HEK293 (cell line): ENCODE measurements at regions not wholly inside any gene's neighbourhood (a gene's known extent, or its start where the extent isn't known, plus 50 kb on each side); places are given as distances from the start of the nearest gene placed in this dataset.
A peak's percentile ranks its signal among the peaks of the same experiment; 100 is the strongest.

Experiments
- CTCF ChIA-PET: fragments of 350-600 bp; formaldehyde crosslinking; extraction: SDS; loops from one replicate; lab custom pipeline; 2021; ENCODE audit warnings: antibody characterized with exemption; lab: Yijun Ruan, JAX
- POLR2A ChIA-PET: fragments of 300-600 bp; formaldehyde crosslinking; extraction: SDS; loops from one replicate; lab custom pipeline; 2020; ENCODE audit warnings: antibody characterized with exemption, inconsistent platforms; lab: Yijun Ruan, JAX
- H3K27ac ChIP-seq: fragments of 200-500 bp; sonication (Bioruptor generic); 2 replicates; pipeline ENCODE4 v1.5.1; 2014; ENCODE audit warnings: low read depth, low read length, control low read depth, inconsistent platforms; ENCODE audit errors: extremely low read depth
- H3K36me3 ChIP-seq, 2 experiments: fragments of 200-500 bp in 1 of 2; sonication (Bioruptor generic) in 1 of 2; 1 replicate in 1 of 2; 2 replicates in 1 of 2; pipeline ENCODE4 v1.5.1; 2014 to 2017; ENCODE audit warnings: inconsistent platforms in 2 of 2, low read length in 2 of 2; ENCODE audit not compliant: control insufficient read depth in 2 of 2, insufficient read depth in 1 of 2
- H3K4me1 ChIP-seq: fragments of 200-500 bp; sonication (Bioruptor generic); 2 replicates; pipeline ENCODE4 v1.5.1; 2014; ENCODE audit warnings: mild to moderate bottlenecking, low read length, inconsistent platforms; ENCODE audit not compliant: control insufficient read depth, insufficient read depth
- H3K4me3 ChIP-seq: 2 replicates; pipeline ENCODE4 v1.5.1; 2011; ENCODE audit warnings: low read depth, mild to moderate bottlenecking, control low read depth, low read length, moderate library complexity
- H3K9me3 ChIP-seq: fragments of 200-500 bp; sonication (Bioruptor generic); 2 replicates; pipeline ENCODE4 v1.5.1; 2014; ENCODE audit warnings: low read depth, low read length, inconsistent platforms; ENCODE audit not compliant: control insufficient read depth, insufficient read depth
- IKZF3 ChIP-seq: fragments of 450-650 bp; IDR thresholded peaks from 2 replicates; pipeline ENCODE4 v1.5.0; 2018; ENCODE audit warnings: missing biosample characterization, mild to moderate bottlenecking, missing genetic modification characterization, moderate library complexity
- SALL2 ChIP-seq: fragments of 450-650 bp; formaldehyde crosslinking; IDR thresholded peaks from 2 replicates; pipeline ENCODE4 v1.5.0; 2017; ENCODE audit warnings: missing biosample characterization, mild to moderate bottlenecking, missing genetic modification characterization, borderline replicate concordance
- TCF7L2 ChIP-seq: IDR thresholded peaks from 2 replicates; pipeline ENCODE4 v1.6.1; 2011; ENCODE audit warnings: low read depth, mild to moderate bottlenecking, inconsistent platforms, low read length, moderate library complexity, borderline replicate concordance
- ZBTB7A ChIP-seq: fragments of 450-650 bp; formaldehyde crosslinking; IDR thresholded peaks from 2 replicates; pipeline ENCODE4 v1.5.1; 2016; ENCODE audit warnings: low read depth, missing biosample characterization, missing genetic modification characterization
- ZFP3 ChIP-seq: fragments of 450-650 bp; formaldehyde crosslinking; IDR thresholded peaks from 2 replicates; pipeline ENCODE4 v1.5.1; 2016; ENCODE audit warnings: low read depth, missing biosample characterization, missing genetic modification characterization
- ZNF146 ChIP-seq: fragments of 450-650 bp; formaldehyde crosslinking; IDR thresholded peaks from 2 replicates; pipeline ENCODE4 v1.5.1; 2016; ENCODE audit warnings: missing biosample characterization, missing genetic modification characterization
- ZNF157 ChIP-seq: fragments of 450-650 bp; formaldehyde crosslinking; IDR thresholded peaks from 2 replicates; pipeline ENCODE4 v1.5.1; 2016; ENCODE audit warnings: missing biosample characterization, missing genetic modification characterization
- ZNF37A ChIP-seq: fragments of 450-650 bp; IDR thresholded peaks from 2 replicates; pipeline ENCODE4 v1.5.1; 2018; ENCODE audit warnings: missing biosample characterization, missing genetic modification characterization
- ZNF391 ChIP-seq: fragments of 450-650 bp; formaldehyde crosslinking; IDR thresholded peaks from 2 replicates; pipeline ENCODE4 v1.5.1; 2016; ENCODE audit warnings: low read depth, missing biosample characterization, missing genetic modification characterization, borderline replicate concordance
- ZNF404 ChIP-seq: fragments of 450-650 bp; formaldehyde crosslinking; IDR thresholded peaks from 2 replicates; pipeline ENCODE4 v1.5.1; 2017; ENCODE audit warnings: missing biosample characterization, missing genetic modification characterization
- ZNF423 ChIP-seq: fragments of 450-650 bp; formaldehyde crosslinking; IDR thresholded peaks from 2 replicates; pipeline ENCODE4 v1.5.1; 2016; ENCODE audit warnings: missing biosample characterization, missing genetic modification characterization
- ZNF510 ChIP-seq: fragments of 450-650 bp; formaldehyde crosslinking; IDR thresholded peaks from 2 replicates; pipeline ENCODE4 v1.5.1; 2018; ENCODE audit warnings: mild to moderate bottlenecking, missing genetic modification characterization, missing biosample characterization; ENCODE audit not compliant: insufficient replicate concordance
- ZNF561 ChIP-seq: fragments of 450-650 bp; IDR thresholded peaks from 2 replicates; pipeline ENCODE4 v1.5.1; 2018; ENCODE audit warnings: missing biosample characterization, missing genetic modification characterization, borderline replicate concordance
- TF ChIP-seq, protein P1 (sequence below): fragments of 450-650 bp; formaldehyde crosslinking; IDR thresholded peaks from 2 replicates; pipeline ENCODE4 v1.5.1; 2017; ENCODE audit warnings: missing biosample characterization, mild to moderate bottlenecking, missing genetic modification characterization, moderate library complexity
- TF ChIP-seq, protein P2 (sequence below): fragments of 450-650 bp; formaldehyde crosslinking; IDR thresholded peaks from 2 replicates; pipeline ENCODE4 v1.5.1; 2016; ENCODE audit warnings: missing biosample characterization, missing genetic modification characterization, borderline replicate concordance
- TF ChIP-seq, protein P3 (sequence below): fragments of 450-650 bp; formaldehyde crosslinking; IDR thresholded peaks from 2 replicates; pipeline ENCODE4 v1.5.1; 2016; ENCODE audit warnings: missing biosample characterization, missing genetic modification characterization
- TF ChIP-seq, protein P4 (sequence below): fragments of 450-650 bp; formaldehyde crosslinking; IDR thresholded peaks from 2 replicates; pipeline ENCODE4 v1.5.1; 2016; ENCODE audit warnings: missing biosample characterization, missing genetic modification characterization
- TF ChIP-seq, protein P5 (sequence below): fragments of 450-650 bp; formaldehyde crosslinking; IDR thresholded peaks from 2 replicates; pipeline ENCODE4 v1.5.1; 2017; ENCODE audit warnings: missing biosample characterization, missing genetic modification characterization

DNA sequence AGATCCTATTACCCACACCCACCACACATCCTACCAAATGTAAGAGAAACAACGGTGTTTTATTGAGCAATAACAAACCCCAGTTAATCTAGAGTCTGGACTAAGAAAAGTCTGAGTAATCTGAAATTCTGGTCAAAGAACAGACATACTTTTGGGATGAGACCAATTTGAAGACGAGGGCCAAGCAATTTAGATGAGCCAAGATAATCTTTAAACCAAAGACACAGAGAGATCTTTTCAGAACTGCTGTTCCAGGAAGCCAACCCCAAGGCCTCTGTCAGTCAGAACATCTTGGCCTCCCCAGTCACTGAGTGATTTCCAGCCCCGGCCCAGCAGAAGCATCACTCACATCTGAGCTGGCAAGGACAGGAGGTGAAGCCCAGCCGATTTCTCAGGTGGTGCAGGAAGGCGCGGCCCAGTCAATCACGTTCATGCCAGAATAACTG lies 118.5 kb upstream of the SYNDIG1 start:
- POLR2A ChIA-PET, result no interaction called here
- H3K4me3 ChIP-seq, result no peak overlapping the region
- no peak overlapping the region for H3K27ac ChIP-seq
- 0 out of 2 replicates have a peak, but pooled peaks cover 2% of the 10 kb centered on the region for H3K4me1 ChIP-seq
- H3K36me3 ChIP-seq, result no peaks in the 10 kb centered on the region
- CTCF ChIA-PET, result no interaction called here
- no peaks in the 10 kb centered on the region for H3K9me3 ChIP-seq
- TF ChIP-seq, protein P1, sequence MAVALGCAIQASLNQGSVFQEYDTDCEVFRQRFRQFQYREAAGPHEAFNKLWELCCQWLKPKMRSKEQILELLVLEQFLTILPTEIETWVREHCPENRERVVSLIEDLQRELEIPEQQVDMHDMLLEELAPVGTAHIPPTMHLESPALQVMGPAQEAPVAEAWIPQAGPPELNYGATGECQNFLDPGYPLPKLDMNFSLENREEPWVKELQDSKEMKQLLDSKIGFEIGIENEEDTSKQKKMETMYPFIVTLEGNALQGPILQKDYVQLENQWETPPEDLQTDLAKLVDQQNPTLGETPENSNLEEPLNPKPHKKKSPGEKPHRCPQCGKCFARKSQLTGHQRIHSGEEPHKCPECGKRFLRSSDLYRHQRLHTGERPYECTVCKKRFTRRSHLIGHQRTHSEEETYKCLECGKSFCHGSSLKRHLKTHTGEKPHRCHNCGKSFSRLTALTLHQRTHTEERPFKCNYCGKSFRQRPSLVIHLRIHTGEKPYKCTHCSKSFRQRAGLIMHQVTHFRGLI (tag by site-specific recombination), result 0 out of 2 replicates have a peak, but pooled peaks have one; percentile 22
- TF ChIP-seq, protein P2, sequence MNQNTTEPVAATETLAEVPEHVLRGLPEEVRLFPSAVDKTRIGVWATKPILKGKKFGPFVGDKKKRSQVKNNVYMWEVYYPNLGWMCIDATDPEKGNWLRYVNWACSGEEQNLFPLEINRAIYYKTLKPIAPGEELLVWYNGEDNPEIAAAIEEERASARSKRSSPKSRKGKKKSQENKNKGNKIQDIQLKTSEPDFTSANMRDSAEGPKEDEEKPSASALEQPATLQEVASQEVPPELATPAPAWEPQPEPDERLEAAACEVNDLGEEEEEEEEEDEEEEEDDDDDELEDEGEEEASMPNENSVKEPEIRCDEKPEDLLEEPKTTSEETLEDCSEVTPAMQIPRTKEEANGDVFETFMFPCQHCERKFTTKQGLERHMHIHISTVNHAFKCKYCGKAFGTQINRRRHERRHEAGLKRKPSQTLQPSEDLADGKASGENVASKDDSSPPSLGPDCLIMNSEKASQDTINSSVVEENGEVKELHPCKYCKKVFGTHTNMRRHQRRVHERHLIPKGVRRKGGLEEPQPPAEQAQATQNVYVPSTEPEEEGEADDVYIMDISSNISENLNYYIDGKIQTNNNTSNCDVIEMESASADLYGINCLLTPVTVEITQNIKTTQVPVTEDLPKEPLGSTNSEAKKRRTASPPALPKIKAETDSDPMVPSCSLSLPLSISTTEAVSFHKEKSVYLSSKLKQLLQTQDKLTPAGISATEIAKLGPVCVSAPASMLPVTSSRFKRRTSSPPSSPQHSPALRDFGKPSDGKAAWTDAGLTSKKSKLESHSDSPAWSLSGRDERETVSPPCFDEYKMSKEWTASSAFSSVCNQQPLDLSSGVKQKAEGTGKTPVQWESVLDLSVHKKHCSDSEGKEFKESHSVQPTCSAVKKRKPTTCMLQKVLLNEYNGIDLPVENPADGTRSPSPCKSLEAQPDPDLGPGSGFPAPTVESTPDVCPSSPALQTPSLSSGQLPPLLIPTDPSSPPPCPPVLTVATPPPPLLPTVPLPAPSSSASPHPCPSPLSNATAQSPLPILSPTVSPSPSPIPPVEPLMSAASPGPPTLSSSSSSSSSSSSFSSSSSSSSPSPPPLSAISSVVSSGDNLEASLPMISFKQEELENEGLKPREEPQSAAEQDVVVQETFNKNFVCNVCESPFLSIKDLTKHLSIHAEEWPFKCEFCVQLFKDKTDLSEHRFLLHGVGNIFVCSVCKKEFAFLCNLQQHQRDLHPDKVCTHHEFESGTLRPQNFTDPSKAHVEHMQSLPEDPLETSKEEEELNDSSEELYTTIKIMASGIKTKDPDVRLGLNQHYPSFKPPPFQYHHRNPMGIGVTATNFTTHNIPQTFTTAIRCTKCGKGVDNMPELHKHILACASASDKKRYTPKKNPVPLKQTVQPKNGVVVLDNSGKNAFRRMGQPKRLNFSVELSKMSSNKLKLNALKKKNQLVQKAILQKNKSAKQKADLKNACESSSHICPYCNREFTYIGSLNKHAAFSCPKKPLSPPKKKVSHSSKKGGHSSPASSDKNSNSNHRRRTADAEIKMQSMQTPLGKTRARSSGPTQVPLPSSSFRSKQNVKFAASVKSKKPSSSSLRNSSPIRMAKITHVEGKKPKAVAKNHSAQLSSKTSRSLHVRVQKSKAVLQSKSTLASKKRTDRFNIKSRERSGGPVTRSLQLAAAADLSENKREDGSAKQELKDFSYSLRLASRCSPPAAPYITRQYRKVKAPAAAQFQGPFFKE, result no peak

DNA sequence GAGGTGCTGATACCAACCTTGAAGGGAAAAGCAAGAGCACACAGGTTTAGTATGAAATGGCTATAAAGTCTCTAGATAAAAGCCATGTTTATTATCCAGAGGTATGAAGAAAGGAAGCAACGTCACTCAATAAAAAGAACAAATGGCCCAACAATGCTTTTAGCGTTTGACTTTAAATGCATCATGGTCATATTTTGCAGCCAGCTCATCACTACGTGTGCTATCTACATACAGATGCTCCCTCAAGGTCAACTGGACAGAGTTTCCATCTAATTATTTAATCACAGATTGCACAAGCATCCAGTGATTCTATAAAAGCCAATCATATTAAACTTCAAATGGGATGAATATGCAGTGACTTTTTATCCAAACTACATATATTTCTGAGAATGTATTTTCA lies 127.6 kb upstream of the SYNDIG1 start:
- Histone ChIP-seq H3K4me3 (no peak overlapping the region), H3K36me3 (no peaks in the 10 kb centered on the region), H3K4me1 (no peaks in the 10 kb centered on the region), H3K9me3 (no peaks in the 10 kb centered on the region), H3K27ac (no peak overlapping the region)
- POLR2A ChIA-PET, result no interaction called here
- CTCF ChIA-PET, result interaction anchor here (0.7 kb wide), 1 partner anchor 105 kb away, joined by 3 read pairs; no protein-coding TSS in a partner anchor
- TF ChIP-seq ZBTB7A (tag by site-specific recombination) (no peak), ZNF37A (tag by site-specific recombination) (no peak), ZNF157 (tag by site-specific recombination) (no peak), ZNF510 (no peak), ZNF423 (tag by site-specific recombination) (no peak), ZNF391 (tag by site-specific recombination) (no peak), ZNF561 (tag by site-specific recombination) (no peak), ZNF404 (tag by site-specific recombination) (no peak), SALL2 (no peak), TCF7L2 (no peak), ZFP3 (tag by site-specific recombination) (no peak), ZNF146 (tag by site-specific recombination) (no peak), IKZF3 (no peak)
- TF ChIP-seq, protein P3, sequence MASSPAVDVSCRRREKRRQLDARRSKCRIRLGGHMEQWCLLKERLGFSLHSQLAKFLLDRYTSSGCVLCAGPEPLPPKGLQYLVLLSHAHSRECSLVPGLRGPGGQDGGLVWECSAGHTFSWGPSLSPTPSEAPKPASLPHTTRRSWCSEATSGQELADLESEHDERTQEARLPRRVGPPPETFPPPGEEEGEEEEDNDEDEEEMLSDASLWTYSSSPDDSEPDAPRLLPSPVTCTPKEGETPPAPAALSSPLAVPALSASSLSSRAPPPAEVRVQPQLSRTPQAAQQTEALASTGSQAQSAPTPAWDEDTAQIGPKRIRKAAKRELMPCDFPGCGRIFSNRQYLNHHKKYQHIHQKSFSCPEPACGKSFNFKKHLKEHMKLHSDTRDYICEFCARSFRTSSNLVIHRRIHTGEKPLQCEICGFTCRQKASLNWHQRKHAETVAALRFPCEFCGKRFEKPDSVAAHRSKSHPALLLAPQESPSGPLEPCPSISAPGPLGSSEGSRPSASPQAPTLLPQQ (tag by site-specific recombination), result no peak
- TF ChIP-seq, protein P4, sequence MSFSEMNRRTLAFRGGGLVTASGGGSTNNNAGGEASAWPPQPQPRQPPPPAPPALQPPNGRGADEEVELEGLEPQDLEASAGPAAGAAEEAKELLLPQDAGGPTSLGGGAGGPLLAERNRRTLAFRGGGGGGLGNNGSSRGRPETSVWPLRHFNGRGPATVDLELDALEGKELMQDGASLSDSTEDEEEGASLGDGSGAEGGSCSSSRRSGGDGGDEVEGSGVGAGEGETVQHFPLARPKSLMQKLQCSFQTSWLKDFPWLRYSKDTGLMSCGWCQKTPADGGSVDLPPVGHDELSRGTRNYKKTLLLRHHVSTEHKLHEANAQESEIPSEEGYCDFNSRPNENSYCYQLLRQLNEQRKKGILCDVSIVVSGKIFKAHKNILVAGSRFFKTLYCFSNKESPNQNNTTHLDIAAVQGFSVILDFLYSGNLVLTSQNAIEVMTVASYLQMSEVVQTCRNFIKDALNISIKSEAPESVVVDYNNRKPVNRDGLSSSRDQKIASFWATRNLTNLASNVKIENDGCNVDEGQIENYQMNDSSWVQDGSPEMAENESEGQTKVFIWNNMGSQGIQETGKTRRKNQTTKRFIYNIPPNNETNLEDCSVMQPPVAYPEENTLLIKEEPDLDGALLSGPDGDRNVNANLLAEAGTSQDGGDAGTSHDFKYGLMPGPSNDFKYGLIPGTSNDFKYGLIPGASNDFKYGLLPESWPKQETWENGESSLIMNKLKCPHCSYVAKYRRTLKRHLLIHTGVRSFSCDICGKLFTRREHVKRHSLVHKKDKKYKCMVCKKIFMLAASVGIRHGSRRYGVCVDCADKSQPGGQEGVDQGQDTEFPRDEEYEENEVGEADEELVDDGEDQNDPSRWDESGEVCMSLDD (tag by site-specific recombination), result no peak
- TF ChIP-seq, protein P5, sequence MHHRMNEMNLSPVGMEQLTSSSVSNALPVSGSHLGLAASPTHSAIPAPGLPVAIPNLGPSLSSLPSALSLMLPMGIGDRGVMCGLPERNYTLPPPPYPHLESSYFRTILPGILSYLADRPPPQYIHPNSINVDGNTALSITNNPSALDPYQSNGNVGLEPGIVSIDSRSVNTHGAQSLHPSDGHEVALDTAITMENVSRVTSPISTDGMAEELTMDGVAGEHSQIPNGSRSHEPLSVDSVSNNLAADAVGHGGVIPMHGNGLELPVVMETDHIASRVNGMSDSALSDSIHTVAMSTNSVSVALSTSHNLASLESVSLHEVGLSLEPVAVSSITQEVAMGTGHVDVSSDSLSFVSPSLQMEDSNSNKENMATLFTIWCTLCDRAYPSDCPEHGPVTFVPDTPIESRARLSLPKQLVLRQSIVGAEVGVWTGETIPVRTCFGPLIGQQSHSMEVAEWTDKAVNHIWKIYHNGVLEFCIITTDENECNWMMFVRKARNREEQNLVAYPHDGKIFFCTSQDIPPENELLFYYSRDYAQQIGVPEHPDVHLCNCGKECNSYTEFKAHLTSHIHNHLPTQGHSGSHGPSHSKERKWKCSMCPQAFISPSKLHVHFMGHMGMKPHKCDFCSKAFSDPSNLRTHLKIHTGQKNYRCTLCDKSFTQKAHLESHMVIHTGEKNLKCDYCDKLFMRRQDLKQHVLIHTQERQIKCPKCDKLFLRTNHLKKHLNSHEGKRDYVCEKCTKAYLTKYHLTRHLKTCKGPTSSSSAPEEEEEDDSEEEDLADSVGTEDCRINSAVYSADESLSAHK (tag by site-specific recombination), result no peak
- TF ChIP-seq, protein P1 (tag by site-specific recombination), result no peak
